ENCODE measurements at regions not wholly inside any gene's neighbourhood (a gene's known extent, or its start where the extent isn't known, plus 50 kb on each side); places are given as distances from the start of the nearest gene placed in this dataset.

- no peak for DNase-seq (ENCODE audit: insufficient read length, low spot score)
- no peak for TF ChIP-seq CTCF (IDR thresholded peaks at IDR 0.05; ENCODE audit: insufficient read depth, missing control alignments)
- FAIRE-seq: no peak
Observed at GRCh38 chr13:32866921-32867320, 149.3 kb upstream of the KL start.

GRCh38 chr13:32877491-32877890, 138.7 kb upstream of the KL start:
- TF ChIP-seq CTCF (IDR thresholded peaks at IDR 0.05; ENCODE audit: insufficient read depth, missing control alignments): no peak
- FAIRE-seq (no peak), DNase-seq (ENCODE audit: insufficient read length, low spot score) (no peak)

GRCh38 chr13:32878163-32878562, 138.1 kb upstream of the KL start:
- FAIRE-seq (no peak), DNase-seq (ENCODE audit: insufficient read length, low spot score) (no peak)
- TF ChIP-seq CTCF (IDR thresholded peaks at IDR 0.05; ENCODE audit: insufficient read depth, missing control alignments): no peak

- FAIRE-seq: no peak
- no peak for DNase-seq (ENCODE audit: insufficient read length, low spot score)
- no peak for TF ChIP-seq CTCF (IDR thresholded peaks at IDR 0.05; ENCODE audit: insufficient read depth, missing control alignments)
Observed at GRCh38 chr13:32880636-32881035, 135.6 kb upstream of the KL start.

GRCh38 chr13:32881074-32881776, 135.0 kb upstream of the KL start:
- TF ChIP-seq CTCF (IDR thresholded peaks at IDR 0.05; ENCODE audit: insufficient read depth, missing control alignments): no peak
- FAIRE-seq: no peak
- DNase-seq (ENCODE audit: insufficient read length, low spot score): no peak

GRCh38 chr13:32881777-32882145, 134.5 kb upstream of the KL start:
- DNase-seq (ENCODE audit: insufficient read length, low spot score): no peak
- TF ChIP-seq CTCF (IDR thresholded peaks at IDR 0.05; ENCODE audit: insufficient read depth, missing control alignments): no peak
- no peak for FAIRE-seq

GRCh38 chr13:32882691-32883090, 133.5 kb upstream of the KL start:
- TF ChIP-seq CTCF (IDR thresholded peaks at IDR 0.05; ENCODE audit: insufficient read depth, missing control alignments): no peak
- FAIRE-seq (no peak), DNase-seq (ENCODE audit: insufficient read length, low spot score) (no peak)

Data from D721Med (cell line).